NB4 (cell line): ENCODE measurements at regions not wholly inside any gene's neighbourhood (a gene's known extent, or its start where the extent isn't known, plus 50 kb on each side); places are given as distances from the start of the nearest gene placed in this dataset.

ENCODE experiments used
- POLR2A ChIP-seq: IDR thresholded peaks from 2 replicates; pipeline ENCODE4 v1.6.1; 2011; ENCODE audit warnings: mild to moderate bottlenecking; ENCODE audit not compliant: insufficient read length; ENCODE audit errors: extremely low read depth
- TF ChIP-seq, protein P1 (sequence below): IDR thresholded peaks from one replicate; pipeline ENCODE4 v1.5.1; 2012; ENCODE audit warnings: low read depth, low read length

DNA sequence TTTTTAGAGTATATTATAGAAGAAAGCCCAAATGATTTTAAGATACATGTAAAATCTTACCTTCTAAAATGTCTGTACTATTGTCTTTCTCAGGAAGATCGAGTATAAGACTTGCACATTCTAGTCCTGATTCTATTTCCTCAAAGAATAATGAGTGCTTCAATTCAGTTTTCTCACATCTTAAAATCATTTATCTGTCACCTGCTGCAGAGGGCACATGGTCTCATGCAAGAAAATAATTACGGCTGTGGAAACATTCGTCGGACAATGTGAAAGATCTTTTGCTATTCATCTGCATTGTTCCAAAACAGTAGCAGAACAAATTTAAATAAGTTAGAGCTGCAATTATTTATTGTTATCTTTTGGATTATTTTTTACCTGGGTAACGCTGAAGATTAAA, 1403.5 kb downstream of the PCDH9 start:
- TF ChIP-seq, protein P1, sequence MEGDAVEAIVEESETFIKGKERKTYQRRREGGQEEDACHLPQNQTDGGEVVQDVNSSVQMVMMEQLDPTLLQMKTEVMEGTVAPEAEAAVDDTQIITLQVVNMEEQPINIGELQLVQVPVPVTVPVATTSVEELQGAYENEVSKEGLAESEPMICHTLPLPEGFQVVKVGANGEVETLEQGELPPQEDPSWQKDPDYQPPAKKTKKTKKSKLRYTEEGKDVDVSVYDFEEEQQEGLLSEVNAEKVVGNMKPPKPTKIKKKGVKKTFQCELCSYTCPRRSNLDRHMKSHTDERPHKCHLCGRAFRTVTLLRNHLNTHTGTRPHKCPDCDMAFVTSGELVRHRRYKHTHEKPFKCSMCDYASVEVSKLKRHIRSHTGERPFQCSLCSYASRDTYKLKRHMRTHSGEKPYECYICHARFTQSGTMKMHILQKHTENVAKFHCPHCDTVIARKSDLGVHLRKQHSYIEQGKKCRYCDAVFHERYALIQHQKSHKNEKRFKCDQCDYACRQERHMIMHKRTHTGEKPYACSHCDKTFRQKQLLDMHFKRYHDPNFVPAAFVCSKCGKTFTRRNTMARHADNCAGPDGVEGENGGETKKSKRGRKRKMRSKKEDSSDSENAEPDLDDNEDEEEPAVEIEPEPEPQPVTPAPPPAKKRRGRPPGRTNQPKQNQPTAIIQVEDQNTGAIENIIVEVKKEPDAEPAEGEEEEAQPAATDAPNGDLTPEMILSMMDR, result no peak
- no peak for TF ChIP-seq POLR2A
